ENCODE measurements at regions not wholly inside any gene's neighbourhood (a gene's known extent, or its start where the extent isn't known, plus 50 kb on each side); places are given as distances from the start of the nearest gene placed in this dataset.

DNA sequence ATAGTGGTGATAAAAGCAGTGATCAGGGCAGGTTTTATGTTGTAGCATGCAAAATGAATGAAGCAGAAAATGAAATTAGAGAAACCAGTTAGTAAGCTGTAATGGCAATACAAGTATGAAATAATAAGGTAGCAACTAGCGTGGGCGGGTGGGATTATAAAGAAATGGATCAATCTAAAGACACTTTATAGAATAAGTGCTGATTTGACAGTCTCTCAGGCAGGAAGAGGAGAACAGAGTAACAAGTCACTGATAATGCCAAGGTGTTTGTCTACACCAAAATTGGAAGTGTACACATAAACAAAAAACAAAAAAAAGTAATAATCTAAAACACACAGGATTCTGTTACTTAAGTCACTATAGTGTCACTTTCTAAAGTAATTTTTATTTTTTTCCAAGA is 51.0 kb upstream of the PCBP1 start:
- no peaks in the 10 kb centered on the region for H3K27me3 ChIP-seq
- TF ChIP-seq, protein P1, sequence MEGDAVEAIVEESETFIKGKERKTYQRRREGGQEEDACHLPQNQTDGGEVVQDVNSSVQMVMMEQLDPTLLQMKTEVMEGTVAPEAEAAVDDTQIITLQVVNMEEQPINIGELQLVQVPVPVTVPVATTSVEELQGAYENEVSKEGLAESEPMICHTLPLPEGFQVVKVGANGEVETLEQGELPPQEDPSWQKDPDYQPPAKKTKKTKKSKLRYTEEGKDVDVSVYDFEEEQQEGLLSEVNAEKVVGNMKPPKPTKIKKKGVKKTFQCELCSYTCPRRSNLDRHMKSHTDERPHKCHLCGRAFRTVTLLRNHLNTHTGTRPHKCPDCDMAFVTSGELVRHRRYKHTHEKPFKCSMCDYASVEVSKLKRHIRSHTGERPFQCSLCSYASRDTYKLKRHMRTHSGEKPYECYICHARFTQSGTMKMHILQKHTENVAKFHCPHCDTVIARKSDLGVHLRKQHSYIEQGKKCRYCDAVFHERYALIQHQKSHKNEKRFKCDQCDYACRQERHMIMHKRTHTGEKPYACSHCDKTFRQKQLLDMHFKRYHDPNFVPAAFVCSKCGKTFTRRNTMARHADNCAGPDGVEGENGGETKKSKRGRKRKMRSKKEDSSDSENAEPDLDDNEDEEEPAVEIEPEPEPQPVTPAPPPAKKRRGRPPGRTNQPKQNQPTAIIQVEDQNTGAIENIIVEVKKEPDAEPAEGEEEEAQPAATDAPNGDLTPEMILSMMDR (IDR thresholded peaks at IDR 0.05), result no peak
- TF ChIP-seq EP300 (IDR thresholded peaks at IDR 0.05), result no peak
- TF ChIP-seq POLR2AphosphoS5 (IDR thresholded peaks at IDR 0.05), result no peak
- no peak for TF ChIP-seq POLR2A (IDR thresholded peaks at IDR 0.05)
- no peak for DNase-seq
- intact Hi-C loops (cut with DNase I), result no loop called here
- no peaks in the 10 kb centered on the region for H3K9me3 ChIP-seq
- H3K4me3 ChIP-seq, result no peak overlapping the region
- WGBS, 2 donors, result 97 to 98% methylated on average over 2 of the region's 2 CpGs
- peaks cover 0 to 16% (median 13%) of the 10 kb centered on the region in 4 donors for H3K4me1 ChIP-seq
- H3K36me3 ChIP-seq, result no peaks in the 10 kb centered on the region
- no peak overlapping the region for H3K27ac ChIP-seq

GRCh38 chr2:70035344-70035844 is 51.9 kb upstream of the PCBP1 start:
- Histone ChIP-seq H3K4me1 (peaks cover 0 to 25% (median 21%) of the 10 kb centered on the region in 4 donors), H3K27me3 (no peaks in the 10 kb centered on the region), H3K4me3 (no peak overlapping the region), H3K27ac (peak overlapping the region; percentile 10 to 21 (median 17)), H3K36me3 (no peaks in the 10 kb centered on the region), H3K9me3 (no peaks in the 10 kb centered on the region)
- intact Hi-C loops (cut with DNase I), result no loop called here
- 30 to 62% methylated on average over 1 of the region's 1 CpG for WGBS, 2 donors
- TF ChIP-seq POLR2A (IDR thresholded peaks at IDR 0.05), result no peak
- TF ChIP-seq POLR2AphosphoS5 (IDR thresholded peaks at IDR 0.05), result no peak
- no peak for TF ChIP-seq EP300 (IDR thresholded peaks at IDR 0.05)
- TF ChIP-seq, protein P1 (IDR thresholded peaks at IDR 0.05), result no peak
- DNase-seq, result no peak

DNA sequence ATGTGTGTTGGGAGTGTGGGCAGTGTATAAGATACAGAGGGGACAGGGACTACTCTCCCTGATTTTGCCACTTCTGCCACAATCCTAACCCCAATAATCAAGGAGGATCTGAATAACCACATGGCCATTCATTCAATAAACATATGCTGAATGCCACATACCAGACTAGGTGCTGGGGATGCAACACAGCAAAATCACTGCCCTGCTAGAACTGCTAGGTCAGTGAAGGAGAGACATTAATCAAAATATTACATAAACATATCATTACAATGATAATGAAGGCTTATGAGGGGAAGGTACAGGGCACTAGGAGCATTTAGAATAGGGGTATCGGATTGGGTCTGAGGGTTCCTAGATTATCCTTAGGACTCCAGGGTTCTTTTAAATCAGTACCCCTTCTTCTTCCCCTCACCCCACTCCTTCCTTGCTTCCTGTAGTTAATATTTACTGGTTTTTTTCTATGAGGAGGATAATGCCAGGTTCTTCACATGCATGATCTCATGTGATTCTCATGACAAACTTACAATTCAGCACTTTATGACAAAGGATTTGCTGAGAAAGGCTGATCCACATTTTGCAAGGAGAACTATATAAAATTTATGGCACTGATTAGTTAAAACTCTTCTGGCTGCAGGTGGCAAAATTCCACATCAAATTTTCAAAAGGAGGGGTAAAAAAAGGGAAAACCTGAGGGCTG is 56.4 kb upstream of the PCBP1 start:
- H3K36me3 ChIP-seq, result no peaks in the 10 kb centered on the region
- no peaks in the 10 kb centered on the region for H3K9me3 ChIP-seq
- H3K4me3 ChIP-seq, result no peak overlapping the region
- DNase-seq, result no peak
- H3K27ac ChIP-seq, result peak overlapping the region; percentile 73 to 82 (median 78)
- intact Hi-C loops (cut with DNase I), result no loop called here
- H3K4me1 ChIP-seq, result peaks cover 0 to 37% (median 33%) of the 10 kb centered on the region in 4 donors
- H3K27me3 ChIP-seq, result no peaks in the 10 kb centered on the region
- TF ChIP-seq POLR2A (IDR thresholded peaks at IDR 0.05), result no peak
- TF ChIP-seq POLR2AphosphoS5 (IDR thresholded peaks at IDR 0.05), result no peak
- 100% methylated on average over 1 of the region's 1 CpG for WGBS, 2 donors

- DNase-seq, result peak; percentile 91
- H3K4me3 ChIP-seq, result no peak overlapping the region
- no peaks in the 10 kb centered on the region for H3K27me3 ChIP-seq
- no peak for TF ChIP-seq POLR2A (IDR thresholded peaks at IDR 0.05)
- TF ChIP-seq POLR2AphosphoS5 (IDR thresholded peaks at IDR 0.05), result peak in 3 of 4 donors; percentile 32 to 70 (median 37)
- peak overlapping the region; percentile 73 to 82 (median 78) for H3K27ac ChIP-seq
- 55 to 61% methylated on average over 3 of the region's 3 CpGs for WGBS, 2 donors
- intact Hi-C loops (cut with DNase I), result no loop called here
- H3K4me1 ChIP-seq, result peaks cover 0 to 27% (median 24%) of the 10 kb centered on the region in 4 donors
- no peaks in the 10 kb centered on the region for H3K9me3 ChIP-seq
- H3K36me3 ChIP-seq, result no peaks in the 10 kb centered on the region
Observed at GRCh38 chr2:70029814-70030409, 57.4 kb upstream of the PCBP1 start.

DNA sequence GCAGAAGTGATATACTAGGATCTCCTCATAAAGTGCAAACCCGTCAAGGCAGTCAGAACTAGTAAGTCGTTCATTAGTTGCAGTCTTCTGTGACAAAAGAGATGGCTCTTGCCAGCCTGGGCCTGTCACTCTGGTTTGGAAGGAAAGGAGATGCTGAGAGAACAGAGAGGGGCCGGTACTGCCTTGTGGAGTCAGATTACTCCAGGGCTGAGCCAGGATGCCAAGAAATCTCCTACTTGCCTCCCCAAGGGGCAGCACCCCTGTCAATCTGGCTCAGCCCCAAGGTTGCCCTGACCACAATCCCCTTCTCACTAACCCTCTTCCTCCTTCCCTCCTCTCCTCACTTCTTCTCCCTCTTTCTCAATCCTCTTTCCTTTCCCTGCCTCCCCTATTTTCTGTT is 62.9 kb upstream of the ASPRV1 start:
- TF ChIP-seq POLR2A (IDR thresholded peaks at IDR 0.05), result no peak
- no peak for TF ChIP-seq EP300 (IDR thresholded peaks at IDR 0.05)
- TF ChIP-seq, protein P1 (IDR thresholded peaks at IDR 0.05), result no peak
- TF ChIP-seq POLR2AphosphoS5 (IDR thresholded peaks at IDR 0.05), result no peak
- Histone ChIP-seq H3K4me3 (no peak overlapping the region), H3K36me3 (no peaks in the 10 kb centered on the region), H3K4me1 (peaks cover 0 to 4% (median 2%) of the 10 kb centered on the region in 4 donors), H3K9me3 (no peaks in the 10 kb centered on the region), H3K27me3 (no peaks in the 10 kb centered on the region), H3K27ac (no peak overlapping the region)
- DNase-seq, result no peak
- 88% methylated on average over 3 of the region's 3 CpGs for WGBS, 2 donors
- intact Hi-C loops (cut with DNase I), result no loop called here
